Liver (tissue), 8 donors: ENCODE measurements at regions not wholly inside any gene's neighbourhood (a gene's known extent, or its start where the extent isn't known, plus 50 kb on each side); places are given as distances from the start of the nearest gene placed in this dataset.

Experiments
- DNase-seq: peaks from one replicate; pipeline ENCODE4 v3.0.0-alpha.2; 2017; ENCODE audit warnings: low spot score
- H3K27ac ChIP-seq, 2 donors: one replicate each; pipeline ENCODE4 v1.7.0; 2013; ENCODE audit warnings: inconsistent platforms in 2 of 2, low read length in 2 of 2, control low read depth in 1 of 2, low read depth in 1 of 2, mild to moderate bottlenecking in 1 of 2
- H3K27me3 ChIP-seq, 4 donors: one replicate each; pipeline versions ENCODE4 v1.6.1 to v1.7.0; 2013; ENCODE audit warnings: low read length in 3 of 4, inconsistent platforms in 1 of 4, mild to moderate bottlenecking in 1 of 4, moderate library complexity in 1 of 4; ENCODE audit not compliant: control insufficient read depth in 4 of 4, insufficient read depth in 4 of 4
- H3K36me3 ChIP-seq, 4 donors: one replicate each; pipeline versions ENCODE4 v1.6.1 to v1.7.0; 2013; ENCODE audit warnings: low read length in 3 of 4, mild to moderate bottlenecking in 3 of 4, low read depth in 1 of 4, moderate library complexity in 1 of 4; ENCODE audit not compliant: control insufficient read depth in 4 of 4, insufficient read depth in 3 of 4
- H3K4me1 ChIP-seq, 4 donors: one replicate each; pipeline versions ENCODE4 v1.6.1 to v1.7.0; 2013; ENCODE audit warnings: low read length in 3 of 4, mild to moderate bottlenecking in 3 of 4, moderate library complexity in 1 of 4; ENCODE audit not compliant: control insufficient read depth in 4 of 4, insufficient read depth in 4 of 4
- H3K4me3 ChIP-seq, 3 donors: one replicate each; pipeline versions ENCODE4 v1.6.1 to v1.7.0; 2013; ENCODE audit warnings: low read length in 3 of 3, control low read depth in 1 of 3, low read depth in 1 of 3, mild to moderate bottlenecking in 1 of 3
- H3K9ac ChIP-seq, 2 donors: one replicate each; pipeline ENCODE4 v1.7.0; 2013; ENCODE audit warnings: low read length in 2 of 2, mild to moderate bottlenecking in 2 of 2, moderate library complexity in 2 of 2, control low read depth in 1 of 2, low read depth in 1 of 2
- H3K9me3 ChIP-seq, 4 donors: one replicate each; pipeline versions ENCODE4 v1.6.1 to v1.7.0; 2013; ENCODE audit warnings: low read length in 3 of 4; ENCODE audit not compliant: control insufficient read depth in 4 of 4
- CTCF ChIP-seq: fragments of 150-350 bp; IDR thresholded peaks from 2 replicates; pipeline ENCODE4 v1.5.1; 2017; ENCODE audit warnings: improper control_type of control experiment, low read depth, low read length; ENCODE audit not compliant: missing input control
- EGR1 ChIP-seq, 2 donors: IDR thresholded peaks; 2 replicates each; pipeline ENCODE4 v1.6.1; 2016 to 2018; ENCODE audit warnings: antibody characterized with exemption in 2 of 2, low read depth in 2 of 2
- FOXA1 ChIP-seq: IDR thresholded peaks from 2 replicates; pipeline ENCODE4 v1.6.1; 2016; ENCODE audit warnings: antibody characterized with exemption
- FOXA2 ChIP-seq: IDR thresholded peaks from 2 replicates; pipeline ENCODE4 v1.6.1; 2016; ENCODE audit warnings: antibody characterized with exemption
- GABPA ChIP-seq, 2 donors: IDR thresholded peaks in 1 of 2; conservative IDR thresholded peaks in 1 of 2; 2 replicates each; pipeline ENCODE4 v1.6.1; 2016; ENCODE audit warnings: antibody characterized with exemption in 2 of 2, mild to moderate bottlenecking in 1 of 2, moderate library complexity in 1 of 2
- HNF4A ChIP-seq, 2 donors: conservative IDR thresholded peaks; 2 replicates each; pipeline ENCODE4 v1.6.1; 2016; ENCODE audit warnings: antibody characterized with exemption in 2 of 2, mild to moderate bottlenecking in 2 of 2
- HNF4G ChIP-seq: IDR thresholded peaks from 2 replicates; pipeline ENCODE4 v1.6.1; 2016; ENCODE audit warnings: antibody characterized with exemption
- JUND ChIP-seq, 2 donors: IDR thresholded peaks; 2 replicates each; pipeline ENCODE4 v1.6.1; 2016; ENCODE audit warnings: antibody characterized with exemption in 2 of 2
- MAX ChIP-seq: IDR thresholded peaks from 2 replicates; pipeline ENCODE4 v1.6.1; 2016; ENCODE audit warnings: antibody characterized with exemption
- NR2F2 ChIP-seq: IDR thresholded peaks from 2 replicates; pipeline ENCODE4 v1.6.1; 2016; ENCODE audit warnings: antibody characterized with exemption
- RAD21 ChIP-seq, 2 donors: IDR thresholded peaks; 2 replicates each; pipeline ENCODE4 v1.6.1; 2016; ENCODE audit warnings: antibody characterized with exemption in 2 of 2, mild to moderate bottlenecking in 2 of 2
- REST ChIP-seq: IDR thresholded peaks from 2 replicates; pipeline ENCODE4 v1.6.1; 2016; ENCODE audit warnings: antibody characterized with exemption, mild to moderate bottlenecking
- RXRA ChIP-seq, 2 donors: IDR thresholded peaks; 2 replicates each; pipeline ENCODE4 v1.6.1; 2017 to 2018; ENCODE audit warnings: antibody characterized with exemption in 2 of 2, mild to moderate bottlenecking in 1 of 2
- SP1 ChIP-seq: IDR thresholded peaks from 2 replicates; pipeline ENCODE4 v1.6.1; 2018; ENCODE audit warnings: antibody characterized with exemption, mild to moderate bottlenecking
- TAF1 ChIP-seq: conservative IDR thresholded peaks from 2 replicates; pipeline ENCODE4 v1.6.1; 2016; ENCODE audit warnings: antibody characterized with exemption, mild to moderate bottlenecking
- YY1 ChIP-seq: IDR thresholded peaks from 2 replicates; pipeline ENCODE4 v1.6.1; 2016; ENCODE audit warnings: antibody characterized with exemption, mild to moderate bottlenecking
- ZBTB33 ChIP-seq: IDR thresholded peaks from 2 replicates; pipeline ENCODE4 v1.6.1; 2016; ENCODE audit warnings: antibody characterized with exemption
- WGBS: extraction: QIAGEN DNeasy Blood & Tissue Kit; methylation state at CpG from one replicate; pipeline ENCODE4 v1.1.7; 2013; 5-methylcytosine and 5-hydroxymethylcytosine counted together
- TF ChIP-seq, protein P1 (sequence below): IDR thresholded peaks from 2 replicates; pipeline ENCODE4 v1.6.1; 2016; ENCODE audit warnings: antibody characterized with exemption
- donor health status: healthy.
- donor health status: healthy.
- donor health status: healthy.
- donor health status: healthy.
- donor health status: healthy.

- Histone ChIP-seq H3K27me3 (peaks cover 0 to 11% (median 2%) of the 10 kb centered on the region in 4 donors), H3K36me3 (no peaks in the 10 kb centered on the region), H3K27ac (no peak overlapping the region), H3K4me3 (no peak overlapping the region), H3K9ac (no peak overlapping the region), H3K4me1 (no peaks in the 10 kb centered on the region), H3K9me3 (peaks cover 0 to 3% (median 1%) of the 10 kb centered on the region in 4 donors)
- no peak for DNase-seq
- WGBS = 6% methylated on average over 9 of the region's 9 CpGs
- TF ChIP-seq MAX (no peak), REST (no peak), RXRA (IDR thresholded peaks at IDR 0.05) (no peak), HNF4G (no peak), HNF4A (conservative IDR thresholded peaks at IDR 0.05) (no peak), CTCF (no peak), TAF1 (no peak), GABPA (IDR thresholded peaks at IDR 0.05 in 1 of 2, conservative IDR thresholded peaks at IDR 0.05 in 1 of 2) (no peak), ZBTB33 (no peak), FOXA2 (no peak), SP1 (no peak), JUND (IDR thresholded peaks at IDR 0.05) (no peak), RAD21 (IDR thresholded peaks at IDR 0.05) (no peak), YY1 (no peak), EGR1 (IDR thresholded peaks at IDR 0.05; ENCODE audit: low read depth in 2 of 2) (no peak), FOXA1 (no peak), NR2F2 (no peak)
- TF ChIP-seq, protein P1, sequence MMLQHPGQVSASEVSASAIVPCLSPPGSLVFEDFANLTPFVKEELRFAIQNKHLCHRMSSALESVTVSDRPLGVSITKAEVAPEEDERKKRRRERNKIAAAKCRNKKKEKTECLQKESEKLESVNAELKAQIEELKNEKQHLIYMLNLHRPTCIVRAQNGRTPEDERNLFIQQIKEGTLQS = no peak
Observed at GRCh38 chr22:49450498-49450897, 377.2 kb downstream of the BRD1 start.
